ENCODE measurements at regions not wholly inside any gene's neighbourhood (a gene's known extent, or its start where the extent isn't known, plus 50 kb on each side); places are given as distances from the start of the nearest gene placed in this dataset.

DNA sequence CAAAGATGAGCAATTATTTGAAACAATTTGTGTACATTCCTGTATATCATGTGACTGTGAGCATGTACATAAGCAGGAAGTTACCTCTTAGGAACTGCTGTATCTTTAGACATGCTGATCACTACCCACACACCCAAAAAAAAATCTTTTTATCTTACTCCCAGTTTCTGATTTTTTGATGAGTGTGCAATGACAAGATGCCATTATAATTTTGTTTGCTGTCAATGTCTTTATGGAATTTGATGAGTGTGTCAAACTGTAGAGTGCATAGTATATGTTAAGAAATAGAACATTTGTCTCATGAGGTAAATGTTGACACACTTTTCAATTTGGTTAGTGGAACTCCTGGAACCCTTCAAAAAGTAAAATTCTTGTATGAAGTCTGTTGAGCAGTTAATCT is 84.0 kb upstream of the TMEFF2 start:
- no peak overlapping the region for H3K4me2 ChIP-seq
- no peaks in the 10 kb centered on the region for H3K9me3 ChIP-seq
- POLR2A ChIA-PET: no interaction called here
- no peak for ATAC-seq
- H3K4me3 ChIP-seq: no peak overlapping the region
- no peak for DNase-seq (ENCODE audit: low read depth in 1 of 2, low spot score in 1 of 2)
- no peaks in the 10 kb centered on the region for H3K4me1 ChIP-seq
- CTCF ChIA-PET: no interaction called here
- H3K27ac ChIP-seq: no peak overlapping the region
- TF ChIP-seq, protein P1, sequence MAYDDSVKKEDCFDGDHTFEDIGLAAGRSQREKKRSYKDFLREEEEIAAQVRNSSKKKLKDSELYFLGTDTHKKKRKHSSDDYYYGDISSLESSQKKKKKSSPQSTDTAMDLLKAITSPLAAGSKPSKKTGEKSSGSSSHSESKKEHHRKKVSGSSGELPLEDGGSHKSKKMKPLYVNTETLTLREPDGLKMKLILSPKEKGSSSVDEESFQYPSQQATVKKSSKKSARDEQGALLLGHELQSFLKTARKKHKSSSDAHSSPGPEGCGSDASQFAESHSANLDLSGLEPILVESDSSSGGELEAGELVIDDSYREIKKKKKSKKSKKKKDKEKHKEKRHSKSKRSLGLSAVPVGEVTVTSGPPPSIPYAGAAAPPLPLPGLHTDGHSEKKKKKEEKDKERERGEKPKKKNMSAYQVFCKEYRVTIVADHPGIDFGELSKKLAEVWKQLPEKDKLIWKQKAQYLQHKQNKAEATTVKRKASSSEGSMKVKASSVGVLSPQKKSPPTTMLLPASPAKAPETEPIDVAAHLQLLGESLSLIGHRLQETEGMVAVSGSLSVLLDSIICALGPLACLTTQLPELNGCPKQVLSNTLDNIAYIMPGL (CRISPR knock-in tag; IDR thresholded peaks at IDR 0.05; ENCODE audit: borderline replicate concordance): no peak
- TF ChIP-seq MAFK (IDR thresholded peaks at IDR 0.05; ENCODE audit: partially characterized antibody): peak; percentile 8
- TF ChIP-seq, protein P2, sequence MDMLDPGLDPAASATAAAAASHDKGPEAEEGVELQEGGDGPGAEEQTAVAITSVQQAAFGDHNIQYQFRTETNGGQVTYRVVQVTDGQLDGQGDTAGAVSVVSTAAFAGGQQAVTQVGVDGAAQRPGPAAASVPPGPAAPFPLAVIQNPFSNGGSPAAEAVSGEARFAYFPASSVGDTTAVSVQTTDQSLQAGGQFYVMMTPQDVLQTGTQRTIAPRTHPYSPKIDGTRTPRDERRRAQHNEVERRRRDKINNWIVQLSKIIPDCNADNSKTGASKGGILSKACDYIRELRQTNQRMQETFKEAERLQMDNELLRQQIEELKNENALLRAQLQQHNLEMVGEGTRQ (IDR thresholded peaks at IDR 0.05): no peak
- no peak for FAIRE-seq

DNA sequence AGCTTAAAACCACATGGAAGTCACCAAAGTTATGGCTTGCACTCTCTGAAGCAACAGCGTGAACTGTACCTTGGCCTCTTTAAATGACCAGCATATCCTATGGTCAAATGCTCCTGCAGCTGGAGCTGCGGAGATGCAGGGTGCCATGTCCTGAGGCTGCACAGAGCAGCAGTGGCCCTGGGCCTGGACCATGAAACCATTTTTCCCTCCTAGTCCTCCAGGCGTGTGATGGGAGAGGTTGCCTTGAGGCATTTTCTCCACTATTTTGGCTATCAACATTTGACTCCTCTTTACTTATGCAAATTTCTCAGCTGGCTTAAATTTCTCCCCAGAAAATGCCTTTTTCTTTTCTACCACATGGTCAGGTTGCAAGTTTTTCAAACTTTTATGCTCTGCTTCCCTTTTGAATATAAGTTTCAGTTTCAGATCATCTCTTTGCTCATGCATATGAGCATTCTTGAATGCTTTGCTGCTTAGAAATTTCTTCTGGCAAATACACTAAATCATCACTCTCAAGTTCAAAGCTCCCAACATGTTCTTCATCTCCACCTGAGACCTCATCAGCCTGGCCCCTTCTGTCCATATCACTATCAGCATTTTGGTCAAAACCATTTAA is 82.9 kb upstream of the TMEFF2 start:
- Histone ChIP-seq H3K4me2 (no peak overlapping the region), H3K9me3 (no peaks in the 10 kb centered on the region), H3K27ac (no peak overlapping the region), H3K4me1 (no peaks in the 10 kb centered on the region), H3K4me3 (no peak overlapping the region)
- CTCF ChIA-PET: no interaction called here
- POLR2A ChIA-PET: no interaction called here
- no peak for DNase-seq (ENCODE audit: low read depth in 1 of 2, low spot score in 1 of 2)
- ATAC-seq: no peak
- 90% methylated on average over 3 of the region's 3 CpGs for WGBS (ENCODE audit: missing lambda C conversion rate)
- TF ChIP-seq BHLHE40 (IDR thresholded peaks at IDR 0.05; ENCODE audit: low read depth, low read length) (no peak), GATA3 (IDR thresholded peaks at IDR 0.05; ENCODE audit: borderline replicate concordance) (no peak)
- FAIRE-seq: no peak

DNA sequence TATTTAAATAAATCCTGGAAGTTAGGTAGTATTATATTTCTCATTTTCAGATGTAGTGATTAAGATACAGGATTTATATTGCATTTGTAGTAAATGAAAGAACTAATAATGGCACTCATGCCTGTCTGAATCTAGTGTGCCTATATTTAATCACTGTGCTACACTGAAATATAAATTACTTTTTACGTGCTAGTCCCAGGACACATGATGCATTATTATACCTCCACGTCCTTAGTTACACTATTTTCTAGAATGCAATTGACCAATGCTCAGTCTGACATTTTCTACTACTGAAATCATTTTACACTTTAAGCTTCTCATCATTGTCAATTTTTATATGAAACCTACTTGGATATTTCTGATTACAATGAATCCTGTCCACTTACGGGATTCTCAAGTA is 80.9 kb upstream of the TMEFF2 start:
- H3K4me3 ChIP-seq: no peak overlapping the region
- no peak for FAIRE-seq
- TF ChIP-seq TP53 (CRISPR knock-in tag; IDR thresholded peaks at IDR 0.05) (no peak), MYC (IDR thresholded peaks at IDR 0.05; ENCODE audit: borderline replicate concordance, low read length) (no peak)
- no peak for DNase-seq (ENCODE audit: low read depth in 1 of 2, low spot score in 1 of 2)
- H3K9me3 ChIP-seq: no peaks in the 10 kb centered on the region
- no peak overlapping the region for H3K4me2 ChIP-seq
- WGBS (ENCODE audit: missing lambda C conversion rate): 60% methylated on average over 3 of the region's 3 CpGs
- no peak for ATAC-seq
- H3K27ac ChIP-seq: no peak overlapping the region
- ChIA-PET POLR2A (no interaction called here), CTCF (no interaction called here)
- no peaks in the 10 kb centered on the region for H3K4me1 ChIP-seq

DNA sequence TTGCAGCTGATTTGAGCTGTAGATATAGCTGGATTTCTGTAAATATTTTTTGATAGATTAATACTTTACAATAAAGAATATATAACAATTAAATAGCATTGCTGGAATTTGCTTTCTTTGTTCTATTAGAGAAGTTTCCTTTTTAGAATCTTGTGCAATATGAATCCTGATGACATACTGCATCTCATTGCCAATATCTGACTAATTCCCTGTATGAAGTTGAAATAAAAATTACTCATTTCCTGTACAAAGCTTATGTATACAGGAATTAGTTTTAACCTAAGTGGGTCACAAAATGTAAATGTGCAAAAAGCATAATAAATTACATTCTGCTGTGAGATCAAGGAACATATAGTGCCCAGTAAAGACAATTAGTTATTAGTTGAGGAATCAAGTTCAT is 72.8 kb upstream of the TMEFF2 start:
- ATAC-seq (no peak), DNase-seq (ENCODE audit: low read depth in 1 of 2, low spot score in 1 of 2) (peak in 1 of 2 experiments; percentile 10), FAIRE-seq (no peak)
- Histone ChIP-seq H3K4me3 (no peak overlapping the region), H3K27ac (no peak overlapping the region; a peak in 1 of 6 replicates), H3K9me3 (no peaks in the 10 kb centered on the region), H3K4me1 (0 out of 3 replicates have a peak, but pooled peaks cover 6% of the 10 kb centered on the region), H3K4me2 (peak overlapping the region; percentile 25; the same call in 1 of the 3 replicates)
- TF ChIP-seq, protein P3, sequence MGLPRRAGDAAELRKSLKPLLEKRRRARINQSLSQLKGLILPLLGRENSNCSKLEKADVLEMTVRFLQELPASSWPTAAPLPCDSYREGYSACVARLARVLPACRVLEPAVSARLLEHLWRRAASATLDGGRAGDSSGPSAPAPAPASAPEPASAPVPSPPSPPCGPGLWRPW (IDR thresholded peaks at IDR 0.05): no peak
- TF ChIP-seq, protein P4, sequence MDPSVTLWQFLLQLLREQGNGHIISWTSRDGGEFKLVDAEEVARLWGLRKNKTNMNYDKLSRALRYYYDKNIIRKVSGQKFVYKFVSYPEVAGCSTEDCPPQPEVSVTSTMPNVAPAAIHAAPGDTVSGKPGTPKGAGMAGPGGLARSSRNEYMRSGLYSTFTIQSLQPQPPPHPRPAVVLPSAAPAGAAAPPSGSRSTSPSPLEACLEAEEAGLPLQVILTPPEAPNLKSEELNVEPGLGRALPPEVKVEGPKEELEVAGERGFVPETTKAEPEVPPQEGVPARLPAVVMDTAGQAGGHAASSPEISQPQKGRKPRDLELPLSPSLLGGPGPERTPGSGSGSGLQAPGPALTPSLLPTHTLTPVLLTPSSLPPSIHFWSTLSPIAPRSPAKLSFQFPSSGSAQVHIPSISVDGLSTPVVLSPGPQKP (IDR thresholded peaks at IDR 0.05; ENCODE audit: low read depth, low read length): no peak
- peak; percentile 45; the same call in 1 of the 2 replicates for TF ChIP-seq JUNB (IDR thresholded peaks at IDR 0.05)
- peak; percentile 49 to 64; a peak in 2 of 4 replicates for TF ChIP-seq CEBPB (IDR thresholded peaks at IDR 0.05)
- no peak for TF ChIP-seq FOSL2 (IDR thresholded peaks at IDR 0.05)
- TF ChIP-seq FOSL2 (CRISPR knock-in tag; IDR thresholded peaks at IDR 0.05): peak; percentile 53
- no peak for TF ChIP-seq ZFP36 (IDR thresholded peaks at IDR 0.05; ENCODE audit: borderline replicate concordance, partially characterized antibody)
- ChIA-PET CTCF (interaction anchor here (1.7 kb wide), 1 partner anchor 19 kb away, joined by 4 read pairs; no protein-coding TSS in a partner anchor), POLR2A (no interaction called here)
